HEK293 (cell line): ENCODE measurements at regions not wholly inside any gene's neighbourhood (a gene's known extent, or its start where the extent isn't known, plus 50 kb on each side); places are given as distances from the start of the nearest gene placed in this dataset.

ENCODE experiments used
- CTCF ChIP-seq: fragments of 450-650 bp; formaldehyde crosslinking; IDR thresholded peaks from 2 replicates; pipeline ENCODE4 v1.5.1; 2016; ENCODE audit warnings: missing biosample characterization, missing genetic modification characterization
- MZF1 ChIP-seq: fragments of 450-650 bp; formaldehyde crosslinking; IDR thresholded peaks from 2 replicates; pipeline ENCODE4 v1.5.1; 2017; ENCODE audit warnings: missing biosample characterization, missing genetic modification characterization, borderline replicate concordance
- ZNF121 ChIP-seq: fragments of 450-650 bp; formaldehyde crosslinking; IDR thresholded peaks from 2 replicates; pipeline ENCODE4 v1.5.1; 2016; ENCODE audit warnings: missing biosample characterization, missing genetic modification characterization
- ZNF280C ChIP-seq: fragments of 450-650 bp; formaldehyde crosslinking; IDR thresholded peaks from 2 replicates; pipeline ENCODE4 v1.5.1; 2016; ENCODE audit warnings: missing biosample characterization, missing genetic modification characterization
- ZSCAN4 ChIP-seq: fragments of 450-650 bp; formaldehyde crosslinking; IDR thresholded peaks from 2 replicates; pipeline ENCODE4 v1.5.1; 2017; ENCODE audit warnings: missing biosample characterization, missing genetic modification characterization

GRCh38 chr18:1922066-1922465 is 649.2 kb downstream of the METTL4 start:
- TF ChIP-seq ZSCAN4, result no peak
- TF ChIP-seq ZNF280C (tag by site-specific recombination), result no peak
- no peak for TF ChIP-seq MZF1 (tag by site-specific recombination)
- no peak for TF ChIP-seq ZNF121 (tag by site-specific recombination)
- no peak for TF ChIP-seq CTCF
